ENCODE measurements at regions not wholly inside any gene's neighbourhood (a gene's known extent, or its start where the extent isn't known, plus 50 kb on each side); places are given as distances from the start of the nearest gene placed in this dataset.

GRCh38 chr13:109608503-109608902, 177.9 kb downstream of the IRS2 start:
- TF ChIP-seq CTCF (conservative IDR thresholded peaks at IDR 0.05) (no peak), EZH2 (IDR thresholded peaks at IDR 0.05; ENCODE audit: low read depth) (no peak)
